Tibial nerve (tissue), 4 donors: ENCODE measurements at regions not wholly inside any gene's neighbourhood (a gene's known extent, or its start where the extent isn't known, plus 50 kb on each side); places are given as distances from the start of the nearest gene placed in this dataset.

ENCODE experiments used
- DNase-seq, 2 donors: peaks; one replicate each; pipeline ENCODE4 v3.0.0-alpha.2; 2019; ENCODE audit warnings: low spot score in 2 of 2
- H3K27ac ChIP-seq, 4 donors: fragments of 200-600 bp; sonication (generic) in 3 of 4; one replicate each; pipeline ENCODE4 v1.5.1; 2017 to 2019; ENCODE audit warnings: mild to moderate bottlenecking in 1 of 4
- H3K27me3 ChIP-seq, 2 donors: fragments of 200-600 bp; sonication (generic) in 1 of 2; one replicate each; pipeline versions ENCODE4 v1.5.1 to v1.6.0; 2017 to 2019
- H3K36me3 ChIP-seq, 3 donors: fragments of 200-600 bp; sonication (generic); one replicate each; pipeline ENCODE4 v1.5.1; 2018 to 2019
- H3K4me1 ChIP-seq, 4 donors: fragments of 200-600 bp; sonication (generic) in 3 of 4; one replicate each; pipeline ENCODE4 v1.5.1; 2017 to 2019
- H3K4me3 ChIP-seq, 4 donors: fragments of 200-600 bp; sonication (generic) in 3 of 4; one replicate each; pipeline ENCODE4 v1.5.1; 2017 to 2019; ENCODE audit warnings: mild to moderate bottlenecking in 1 of 4, moderate library complexity in 1 of 4
- H3K9me3 ChIP-seq, 4 donors: fragments of 200-600 bp; sonication (generic) in 3 of 4; one replicate each; pipeline ENCODE4 v1.5.1; 2017 to 2019
- CTCF ChIP-seq, 5 experiments: fragments of 200-600 bp in 3 of 5; fragments of 450-650 bp in 2 of 5; sonication (generic) in 3 of 5; IDR thresholded peaks; one replicate each; pipeline ENCODE4 v1.5.1; 2016 to 2019; ENCODE audit warnings: antibody characterized with exemption in 5 of 5, mild to moderate bottlenecking in 3 of 5, moderate library complexity in 2 of 5
- EP300 ChIP-seq, 2 donors: sonication (generic); formaldehyde crosslinking; IDR thresholded peaks; one replicate each; pipeline ENCODE4 v1.6.1; 2017; ENCODE audit warnings: antibody characterized with exemption in 2 of 2, mild to moderate bottlenecking in 1 of 2
- POLR2A ChIP-seq, 2 donors: fragments of 450-650 bp; IDR thresholded peaks; one replicate each; pipeline ENCODE4 v1.6.1; 2017; ENCODE audit warnings: antibody characterized with exemption in 2 of 2, mild to moderate bottlenecking in 2 of 2, moderate library complexity in 2 of 2
- WGBS, 2 donors: methylation state at CpG; one replicate each; pipeline ENCODE4 v1.1.5; 2018; 5-methylcytosine and 5-hydroxymethylcytosine counted together

- TF ChIP-seq POLR2A (IDR thresholded peaks at IDR 0.05) (no peak), EP300 (IDR thresholded peaks at IDR 0.05) (no peak)
- Histone ChIP-seq H3K4me3 (no peak overlapping the region), H3K27me3 (no peaks in the 10 kb centered on the region), H3K4me1 (no peaks in the 10 kb centered on the region), H3K27ac (no peak overlapping the region), H3K36me3 (no peaks in the 10 kb centered on the region), H3K9me3 (peaks cover 0 to 2% (median 0%) of the 10 kb centered on the region in 4 donors)
- 65 to 73% methylated on average over 5 of the region's 5 CpGs for WGBS, 2 donors
- no peak for DNase-seq
Observed at GRCh38 chr13:103568314-103568713, 502.1 kb upstream of the SLC10A2 start.

GRCh38 chr13:103557878-103558277 is 491.7 kb upstream of the SLC10A2 start:
- Histone ChIP-seq H3K27me3 (no peaks in the 10 kb centered on the region), H3K4me1 (no peaks in the 10 kb centered on the region), H3K4me3 (no peak overlapping the region), H3K36me3 (no peaks in the 10 kb centered on the region), H3K27ac (no peak overlapping the region), H3K9me3 (peaks cover 0 to 6% (median 2%) of the 10 kb centered on the region in 4 donors)
- no peak for DNase-seq
- no peak for TF ChIP-seq CTCF (IDR thresholded peaks at IDR 0.05)
- no peak for TF ChIP-seq POLR2A (IDR thresholded peaks at IDR 0.05)
- TF ChIP-seq EP300 (IDR thresholded peaks at IDR 0.05): no peak
- 49 to 73% methylated on average over 2 of the region's 2 CpGs for WGBS, 2 donors

GRCh38 chr13:103556681-103557080 is 490.5 kb upstream of the SLC10A2 start:
- H3K27ac ChIP-seq: no peak overlapping the region
- H3K4me1 ChIP-seq: no peaks in the 10 kb centered on the region
- no peak overlapping the region for H3K4me3 ChIP-seq
- DNase-seq: no peak
- H3K9me3 ChIP-seq: no peaks in the 10 kb centered on the region
- no peaks in the 10 kb centered on the region for H3K36me3 ChIP-seq
- H3K27me3 ChIP-seq: no peaks in the 10 kb centered on the region
- 84 to 89% methylated on average over 2 of the region's 2 CpGs for WGBS, 2 donors
- TF ChIP-seq POLR2A (IDR thresholded peaks at IDR 0.05) (no peak), EP300 (IDR thresholded peaks at IDR 0.05) (no peak), CTCF (IDR thresholded peaks at IDR 0.05) (no peak)

GRCh38 chr13:103547914-103548313 is 481.7 kb upstream of the SLC10A2 start:
- H3K9me3 ChIP-seq: peaks cover 0 to 8% (median 0%) of the 10 kb centered on the region in 4 donors
- H3K36me3 ChIP-seq: no peaks in the 10 kb centered on the region
- H3K4me1 ChIP-seq: no peaks in the 10 kb centered on the region
- no peak overlapping the region for H3K4me3 ChIP-seq
- H3K27ac ChIP-seq: no peak overlapping the region
- DNase-seq: no peak
- H3K27me3 ChIP-seq: no peaks in the 10 kb centered on the region
- TF ChIP-seq EP300 (IDR thresholded peaks at IDR 0.05): no peak
- no peak for TF ChIP-seq POLR2A (IDR thresholded peaks at IDR 0.05)
- WGBS, 2 donors: 62 to 64% methylated on average over 3 of the region's 3 CpGs

GRCh38 chr13:103546271-103546670 is 480.1 kb upstream of the SLC10A2 start:
- no peaks in the 10 kb centered on the region for H3K36me3 ChIP-seq
- peaks cover 0 to 8% (median 0%) of the 10 kb centered on the region in 4 donors for H3K9me3 ChIP-seq
- 81 to 91% methylated on average over 1 of the region's 1 CpG for WGBS, 2 donors
- H3K4me3 ChIP-seq: no peak overlapping the region
- DNase-seq: no peak
- no peak overlapping the region for H3K27ac ChIP-seq
- no peak for TF ChIP-seq POLR2A (IDR thresholded peaks at IDR 0.05)
- no peak for TF ChIP-seq CTCF (IDR thresholded peaks at IDR 0.05)
- TF ChIP-seq EP300 (IDR thresholded peaks at IDR 0.05): no peak
- no peaks in the 10 kb centered on the region for H3K4me1 ChIP-seq
- no peaks in the 10 kb centered on the region for H3K27me3 ChIP-seq

GRCh38 chr13:103542648-103543047 is 476.4 kb upstream of the SLC10A2 start:
- no peaks in the 10 kb centered on the region for H3K36me3 ChIP-seq
- no peak for TF ChIP-seq EP300 (IDR thresholded peaks at IDR 0.05)
- TF ChIP-seq CTCF (IDR thresholded peaks at IDR 0.05): no peak
- no peak for TF ChIP-seq POLR2A (IDR thresholded peaks at IDR 0.05)
- WGBS, 2 donors: 0% methylated on average over 1 of the region's 1 CpG
- H3K27me3 ChIP-seq: no peaks in the 10 kb centered on the region
- no peaks in the 10 kb centered on the region for H3K4me1 ChIP-seq
- no peak overlapping the region for H3K27ac ChIP-seq
- peaks cover 0 to 8% (median 0%) of the 10 kb centered on the region in 4 donors for H3K9me3 ChIP-seq
- H3K4me3 ChIP-seq: no peak overlapping the region
- DNase-seq: no peak
